SU-DHL-6 (cell line): ENCODE measurements at regions not wholly inside any gene's neighbourhood (a gene's known extent, or its start where the extent isn't known, plus 50 kb on each side); places are given as distances from the start of the nearest gene placed in this dataset.

Source experiments
- CTCF ChIP-seq: fragments of 200-600 bp; sonication (generic); IDR thresholded peaks from one replicate; pipeline ENCODE4 v1.5.1; 2017; ENCODE audit warnings: antibody characterized with exemption, mild to moderate bottlenecking, low read length, moderate library complexity; ENCODE audit not compliant: insufficient read depth, poor library complexity, severe bottlenecking
- EZH2phosphoT487 ChIP-seq: fragments of 200-600 bp; sonication (generic), shearing (Covaris generic); conservative IDR thresholded peaks from 2 replicates; pipeline ENCODE4 v1.6.1; 2018; ENCODE audit warnings: mild to moderate bottlenecking, antibody characterized with exemption, low read length, moderate library complexity, mixed read lengths

DNA sequence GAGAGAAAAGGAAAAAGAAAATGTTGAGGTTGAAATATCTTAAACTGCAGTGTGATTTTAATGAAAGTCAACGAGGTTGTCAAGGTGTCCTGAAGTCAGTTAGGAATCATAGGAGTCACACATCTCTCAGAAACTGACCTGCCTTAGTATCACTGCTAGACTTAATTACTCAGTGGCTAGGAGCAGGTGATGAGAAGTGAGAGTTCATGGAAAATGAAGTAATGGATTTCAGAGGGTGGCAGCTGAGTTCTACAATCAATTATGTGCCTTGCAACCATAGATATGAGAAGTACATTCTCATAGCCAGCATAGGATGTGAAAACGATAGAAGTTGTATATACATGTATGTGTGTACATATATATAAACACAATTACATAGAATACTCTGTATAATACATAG lies 1269.7 kb downstream of the FSTL5 start:
- no peak for TF ChIP-seq CTCF
- no peak for TF ChIP-seq EZH2phosphoT487
